H9 (cell line): ENCODE measurements at regions not wholly inside any gene's neighbourhood (a gene's known extent, or its start where the extent isn't known, plus 50 kb on each side); places are given as distances from the start of the nearest gene placed in this dataset.

Experiments used
- DNase-seq: peaks from one replicate; pipeline ENCODE4 v3.0.0-alpha.2; 2017
- H2AFZ ChIP-seq: one replicate; pipeline ENCODE4 v1.6.1; 2013; ENCODE audit warnings: mild to moderate bottlenecking, low read length, control low read depth, moderate library complexity
- H2AK5ac ChIP-seq: 2 replicates; pipeline ENCODE4 v1.6.1; 2013; ENCODE audit warnings: low read length, control low read depth, mixed read lengths; ENCODE audit not compliant: insufficient read length
- H2BK120ac ChIP-seq: one replicate; pipeline ENCODE4 v1.6.1; 2013; ENCODE audit warnings: low read depth, mild to moderate bottlenecking, low read length, control low read depth, inconsistent platforms; ENCODE audit not compliant: poor library complexity, severe bottlenecking
- H2BK12ac ChIP-seq: 2 replicates; pipeline ENCODE4 v1.6.1; 2013; ENCODE audit warnings: low read length, control low read depth, mixed read lengths, low read depth; ENCODE audit not compliant: insufficient read length
- H2BK15ac ChIP-seq: 2 replicates; pipeline ENCODE4 v1.6.1; 2013; ENCODE audit warnings: low read depth, low read length, control low read depth
- H2BK20ac ChIP-seq: one replicate; pipeline ENCODE4 v1.6.1; 2013; ENCODE audit warnings: low read depth, mild to moderate bottlenecking, low read length, control low read depth, inconsistent platforms; ENCODE audit not compliant: poor library complexity, severe bottlenecking
- H2BK5ac ChIP-seq: 2 replicates; pipeline ENCODE4 v1.6.1; 2013; ENCODE audit warnings: low read length, control low read depth, mixed read lengths; ENCODE audit not compliant: insufficient read length
- H3K14ac ChIP-seq: 2 replicates; pipeline ENCODE4 v1.6.1; 2013; ENCODE audit warnings: low read length, control low read depth; ENCODE audit not compliant: insufficient read depth
- H3K18ac ChIP-seq: 2 replicates; pipeline ENCODE4 v1.6.1; 2013; ENCODE audit warnings: low read depth, mild to moderate bottlenecking, mixed read lengths, low read length, control low read depth; ENCODE audit not compliant: insufficient read length
- H3K23ac ChIP-seq: 2 replicates; pipeline ENCODE4 v1.6.1; 2013; ENCODE audit warnings: low read length, control low read depth, mixed read lengths, low read depth; ENCODE audit not compliant: insufficient read length
- H3K23me2 ChIP-seq: 2 replicates; pipeline ENCODE4 v1.6.1; 2013; ENCODE audit warnings: low read depth, mild to moderate bottlenecking, mixed read lengths, low read length, control low read depth; ENCODE audit not compliant: insufficient read length, poor library complexity, severe bottlenecking
- H3K27ac ChIP-seq: 2 replicates; pipeline ENCODE4 v1.5.1; 2013; ENCODE audit warnings: low read length, control low read depth, mixed read lengths, low read depth; ENCODE audit not compliant: insufficient read length
- H3K27me3 ChIP-seq: 2 replicates; pipeline ENCODE4 v1.6.1; 2013; ENCODE audit warnings: low read length, control low read depth, inconsistent platforms; ENCODE audit not compliant: insufficient read depth
- H3K4ac ChIP-seq: 2 replicates; pipeline ENCODE4 v1.6.1; 2013; ENCODE audit warnings: low read depth, mild to moderate bottlenecking, control low read depth, inconsistent platforms, low read length, moderate library complexity
- H3K4me1 ChIP-seq: 2 replicates; pipeline ENCODE4 v1.6.1; 2013; ENCODE audit warnings: low read length, control low read depth, inconsistent platforms; ENCODE audit not compliant: insufficient read depth
- H3K4me2 ChIP-seq: 2 replicates; pipeline ENCODE4 v1.6.1; 2013; ENCODE audit warnings: low read length, control low read depth, mixed read lengths; ENCODE audit not compliant: insufficient read length, insufficient read depth
- H3K56ac ChIP-seq: 2 replicates; pipeline ENCODE4 v1.6.1; 2013; ENCODE audit warnings: low read depth, mild to moderate bottlenecking, mixed read lengths, low read length, control low read depth; ENCODE audit not compliant: insufficient read length
- H3K79me1 ChIP-seq: 2 replicates; pipeline ENCODE4 v1.6.1; 2013; ENCODE audit warnings: low read depth, mild to moderate bottlenecking, moderate library complexity, low read length, control low read depth, inconsistent platforms; ENCODE audit not compliant: insufficient read depth, poor library complexity, severe bottlenecking
- H3K79me2 ChIP-seq: 2 replicates; pipeline ENCODE4 v1.6.1; 2013; ENCODE audit warnings: low read length, control low read depth, inconsistent platforms; ENCODE audit not compliant: insufficient read depth
- H3K9ac ChIP-seq: 2 replicates; pipeline ENCODE4 v1.6.1; 2013; ENCODE audit warnings: low read length, control low read depth, mixed read lengths; ENCODE audit not compliant: insufficient read length; ENCODE audit errors: extremely low read depth
- H3K9me3 ChIP-seq: one replicate; pipeline ENCODE4 v1.6.1; 2013; ENCODE audit warnings: low read depth, low read length, inconsistent platforms; ENCODE audit not compliant: control insufficient read depth
- H3T11ph ChIP-seq: one replicate; pipeline ENCODE4 v1.6.1; 2013; ENCODE audit warnings: mild to moderate bottlenecking, low read length, control low read depth, inconsistent platforms
- H4K20me1 ChIP-seq: one replicate; pipeline ENCODE4 v1.6.1; 2013; ENCODE audit not compliant: control insufficient read depth, insufficient read length, insufficient read depth
- H4K5ac ChIP-seq: 2 replicates; pipeline ENCODE4 v1.6.1; 2013; ENCODE audit warnings: low read depth, mild to moderate bottlenecking, mixed read lengths, low read length, control low read depth; ENCODE audit not compliant: insufficient read length
- H4K8ac ChIP-seq: replicated peaks from 2 replicates; pipeline ENCODE4 v1.6.1; 2013; ENCODE audit warnings: low read length, control low read depth, mixed read lengths, low read depth; ENCODE audit not compliant: insufficient read length
- H4K91ac ChIP-seq: 2 replicates; pipeline ENCODE4 v1.6.1; 2013; ENCODE audit warnings: low read depth, mild to moderate bottlenecking, moderate library complexity, mixed read lengths, low read length, control low read depth; ENCODE audit not compliant: insufficient read length
- H3K27ac Mint-ChIP-seq, 3 experiments: 2 replicates in 2 of 3; 3 replicates in 1 of 3; pipeline ENCODE4 v1.8.0; 2020 to 2021; ENCODE audit warnings: mixed read lengths in 3 of 3, mild to moderate bottlenecking in 1 of 3, moderate library complexity in 1 of 3
- H3K27me3 Mint-ChIP-seq: 2 replicates; pipeline ENCODE4 v1.8.0; 2021; ENCODE audit warnings: low read depth, mild to moderate bottlenecking, moderate library complexity, mixed read lengths
- H3K36me3 Mint-ChIP-seq, 3 experiments: 2 replicates in 2 of 3; 3 replicates in 1 of 3; pipeline ENCODE4 v1.8.0; 2020 to 2021; ENCODE audit warnings: low read depth in 3 of 3, mixed read lengths in 3 of 3; ENCODE audit not compliant: insufficient read depth in 1 of 3
- H3K4me1 Mint-ChIP-seq, 2 experiments: 2 replicates each; pipeline ENCODE4 v1.8.0; 2020; ENCODE audit warnings: mixed read lengths in 2 of 2
- H3K4me3 Mint-ChIP-seq, 2 experiments: 2 replicates in 1 of 2; 3 replicates in 1 of 2; pipeline ENCODE4 v1.8.0; 2020 to 2021; ENCODE audit warnings: mild to moderate bottlenecking in 2 of 2, mixed read lengths in 2 of 2, moderate library complexity in 1 of 2
- H3K9me3 Mint-ChIP-seq, 2 experiments: 2 replicates in 1 of 2; 3 replicates in 1 of 2; pipeline ENCODE4 v1.8.0; 2020; ENCODE audit warnings: mild to moderate bottlenecking in 2 of 2, mixed read lengths in 2 of 2, moderate library complexity in 1 of 2
- CTCF ChIP-seq: fragments of 200-600 bp; sonication (generic); conservative IDR thresholded peaks from 3 replicates; pipeline ENCODE4 v1.8.0; 2021; ENCODE audit warnings: antibody characterized with exemption, mild to moderate bottlenecking
- WGBS: extraction: QIAGEN DNeasy Blood & Tissue Kit; methylation state at CpG from one replicate; pipeline ENCODE4 v1.1.7; 2013; ENCODE audit warnings: missing lambda C conversion rate, low lambda C conversion rate, mixed read lengths; ENCODE audit not compliant: insufficient read length; ENCODE audit errors: extremely low coverage; 5-methylcytosine and 5-hydroxymethylcytosine counted together

GRCh38 chr12:105864316-105864715 lies 274.4 kb downstream of the NUAK1 start:
- H2AFZ ChIP-seq: no peak overlapping the region
- peaks cover 1% of the 10 kb centered on the region; the same call in 1 of the 2 replicates for H3K27me3 Mint-ChIP-seq
- H4K8ac ChIP-seq: no peak overlapping the region
- H3K27ac Mint-ChIP-seq: no peak overlapping the region
- H2BK15ac ChIP-seq: no peak overlapping the region
- TF ChIP-seq CTCF: no peak
- H3K79me2 ChIP-seq: no peaks in the 10 kb centered on the region
- no peak overlapping the region for H3T11ph ChIP-seq
- no peak overlapping the region for H3K4me2 ChIP-seq
- H3K9ac ChIP-seq: no peak overlapping the region
- no peaks in the 10 kb centered on the region for H4K20me1 ChIP-seq
- H2AK5ac ChIP-seq: no peak overlapping the region
- H2BK20ac ChIP-seq: no peak overlapping the region
- H2BK12ac ChIP-seq: no peak overlapping the region
- H3K27ac ChIP-seq: no peak overlapping the region
- H3K56ac ChIP-seq: no peak overlapping the region
- no peaks in the 10 kb centered on the region; a peak in 1 of 5 replicates for H3K9me3 Mint-ChIP-seq
- no peak overlapping the region for H3K18ac ChIP-seq
- no peak overlapping the region for H2BK5ac ChIP-seq
- no peak overlapping the region for H4K5ac ChIP-seq
- H3K27me3 ChIP-seq: no peaks in the 10 kb centered on the region
- H3K23ac ChIP-seq: no peak overlapping the region
- no peaks in the 10 kb centered on the region for H3K79me1 ChIP-seq
- H3K23me2 ChIP-seq: no peaks in the 10 kb centered on the region
- no peak overlapping the region for H3K4me3 Mint-ChIP-seq
- no peak overlapping the region for H2BK120ac ChIP-seq
- H4K91ac ChIP-seq: no peak overlapping the region
- peaks cover 6% of the 10 kb centered on the region for H3K4me1 ChIP-seq
- no peak for DNase-seq
- no CpG with 5 or more reads among the region's 4 CpGs for WGBS
- no peak overlapping the region for H3K14ac ChIP-seq
- no peak overlapping the region for H3K4ac ChIP-seq
- H3K36me3 Mint-ChIP-seq: no peaks in the 10 kb centered on the region
- peaks cover 12 to 15% of the 10 kb centered on the region in 2 experiments for H3K4me1 Mint-ChIP-seq
- no peaks in the 10 kb centered on the region for H3K9me3 ChIP-seq
